ENCODE measurements at regions not wholly inside any gene's neighbourhood (a gene's known extent, or its start where the extent isn't known, plus 50 kb on each side); places are given as distances from the start of the nearest gene placed in this dataset.

DNA sequence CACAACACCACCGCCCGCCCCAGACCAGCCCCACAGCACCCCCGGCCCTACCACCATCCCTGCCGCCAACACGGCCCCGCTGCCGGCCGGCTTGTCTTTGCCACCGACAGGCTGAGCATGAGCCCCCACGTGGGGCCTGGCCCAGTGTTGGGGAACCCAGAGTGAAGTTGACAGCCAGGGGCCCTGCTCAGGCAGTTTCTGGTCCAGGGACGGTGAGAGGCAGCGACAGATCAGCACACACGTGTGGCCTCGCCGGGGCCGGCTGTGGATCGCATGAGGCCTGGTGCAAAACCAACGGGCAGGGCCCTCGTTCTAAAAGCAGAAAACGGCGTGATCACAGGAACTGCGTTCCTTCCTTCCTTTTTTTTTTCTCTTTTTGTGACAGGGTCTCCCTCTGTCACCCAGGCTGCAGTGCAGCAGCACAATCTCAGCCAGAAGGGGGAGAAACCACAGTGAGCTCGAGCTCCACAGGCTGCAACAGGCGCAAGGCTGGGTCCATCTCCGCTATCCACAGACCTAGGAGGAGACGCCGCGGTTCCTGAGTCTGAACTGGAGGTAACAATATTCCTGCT lies 50.5 kb upstream of the FBRSL1 start:
- DNase-seq (ENCODE audit: low read depth in 2 of 2): no peak

- no peak for DNase-seq (ENCODE audit: low read depth in 2 of 2)
These were observed 51.2 kb upstream of the FBRSL1 start for GRCh38 chr12:132438726-132439125.

- DNase-seq (ENCODE audit: low read depth in 2 of 2): no peak
These were observed 51.8 kb upstream of the FBRSL1 start for GRCh38 chr12:132437943-132438700.

GRCh38 chr12:132437252-132437932 lies 52.6 kb upstream of the FBRSL1 start:
- DNase-seq (ENCODE audit: low read depth in 2 of 2): no peak

DNA sequence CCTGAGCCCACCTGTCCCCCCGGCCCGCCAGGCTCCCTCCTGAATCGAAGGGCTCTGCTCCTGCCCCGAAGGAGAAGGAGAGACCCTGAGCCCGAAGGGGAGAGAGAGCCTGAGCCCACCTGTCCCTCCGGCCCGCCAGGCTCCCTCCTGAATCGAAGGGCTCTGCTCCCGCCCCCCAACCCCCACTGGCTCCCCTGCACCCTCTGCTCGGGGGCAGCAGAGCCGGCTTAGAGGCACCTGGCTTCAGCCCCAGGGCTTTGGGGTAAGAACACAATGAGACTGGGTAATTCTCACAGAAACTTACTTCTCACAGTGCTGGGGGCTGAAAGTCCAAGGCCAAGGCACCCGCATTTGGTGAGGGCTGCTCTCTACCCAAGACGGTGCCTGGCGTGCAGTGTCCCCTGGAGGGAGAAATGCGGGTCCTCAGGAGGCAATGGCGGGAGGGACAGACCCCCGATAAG lies 53.1 kb upstream of the FBRSL1 start:
- no peak for DNase-seq (ENCODE audit: low read depth in 2 of 2)

DNA sequence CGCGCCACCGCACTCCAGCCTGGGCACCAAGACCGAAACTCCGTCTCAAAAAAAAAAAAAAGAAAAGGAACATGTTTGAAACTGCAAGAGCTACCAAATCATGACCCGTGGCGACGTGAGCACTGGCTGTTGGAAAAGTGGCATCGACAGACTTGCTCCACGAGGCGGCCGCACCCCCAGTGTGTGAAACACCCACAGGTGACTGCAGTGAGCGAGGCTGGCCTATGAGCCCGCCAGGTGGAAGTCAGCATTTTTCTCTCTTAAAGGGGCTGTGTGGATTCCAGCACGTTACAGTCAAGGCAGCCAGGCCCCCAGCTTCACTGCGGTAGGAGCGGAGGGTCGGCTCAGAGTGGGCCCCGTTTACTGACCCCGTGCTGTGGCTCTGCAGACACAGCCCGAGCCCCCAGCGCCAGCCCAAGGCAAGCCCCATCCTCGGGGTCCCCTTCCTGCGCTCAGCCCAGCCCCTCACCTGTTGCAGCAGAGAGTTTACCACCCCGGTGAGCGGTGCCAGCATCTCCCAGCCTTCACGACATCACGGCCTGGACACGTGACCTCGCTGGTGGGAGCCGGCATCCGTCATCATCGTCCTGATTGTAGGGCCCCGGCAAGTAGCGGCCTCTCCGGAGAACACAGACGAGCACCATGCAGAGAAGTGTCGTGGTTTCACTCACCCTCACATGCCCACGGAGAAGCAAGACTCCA lies 54.3 kb upstream of the FBRSL1 start:
- DNase-seq (ENCODE audit: low read depth in 2 of 2): no peak

GRCh38 chr12:132433641-132434395 lies 56.1 kb upstream of the FBRSL1 start:
- DNase-seq (ENCODE audit: low read depth in 2 of 2): no peak

GRCh38 chr12:132432721-132433577 lies 57.0 kb upstream of the FBRSL1 start:
- no peak for DNase-seq (ENCODE audit: low read depth in 2 of 2)

DNA sequence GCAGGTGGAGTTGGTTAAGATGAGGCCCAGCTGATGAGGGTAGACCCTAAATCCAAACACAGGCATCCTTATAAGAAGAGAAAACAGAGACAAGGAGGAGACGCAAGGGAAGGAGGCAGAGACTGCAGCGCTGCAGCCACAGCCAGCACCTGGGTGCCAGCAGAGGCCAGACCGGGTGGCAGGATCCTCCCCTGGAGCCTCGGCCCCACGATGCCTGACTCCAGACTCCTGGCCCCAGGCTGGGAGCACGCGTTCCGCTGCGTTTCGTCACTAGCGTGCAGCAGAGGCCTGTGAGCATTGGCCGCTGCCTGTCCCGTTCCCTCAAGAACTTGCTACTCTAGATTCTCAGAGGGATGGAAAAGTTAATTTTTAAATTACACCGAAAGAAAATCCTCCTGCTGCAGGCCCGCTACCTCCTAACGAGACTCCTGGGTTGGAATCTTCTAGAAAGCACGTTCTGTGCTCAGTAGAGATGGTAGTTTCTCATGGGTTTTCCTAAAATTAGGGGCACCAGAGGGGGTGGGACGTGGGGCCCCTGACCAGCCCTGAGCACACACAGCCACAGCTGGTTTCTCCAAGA lies 57.7 kb upstream of the FBRSL1 start:
- no peak for DNase-seq (ENCODE audit: low read depth in 2 of 2)

- no peak for DNase-seq (ENCODE audit: low read depth in 2 of 2)
These were observed 58.8 kb upstream of the FBRSL1 start for GRCh38 chr12:132430838-132431774.

GRCh38 chr12:132429946-132430643 lies 59.9 kb upstream of the FBRSL1 start:
- DNase-seq (ENCODE audit: low read depth in 2 of 2): no peak

- DNase-seq (ENCODE audit: low read depth in 2 of 2): no peak
These were observed 60.4 kb upstream of the FBRSL1 start for GRCh38 chr12:132429602-132429945.

DNA sequence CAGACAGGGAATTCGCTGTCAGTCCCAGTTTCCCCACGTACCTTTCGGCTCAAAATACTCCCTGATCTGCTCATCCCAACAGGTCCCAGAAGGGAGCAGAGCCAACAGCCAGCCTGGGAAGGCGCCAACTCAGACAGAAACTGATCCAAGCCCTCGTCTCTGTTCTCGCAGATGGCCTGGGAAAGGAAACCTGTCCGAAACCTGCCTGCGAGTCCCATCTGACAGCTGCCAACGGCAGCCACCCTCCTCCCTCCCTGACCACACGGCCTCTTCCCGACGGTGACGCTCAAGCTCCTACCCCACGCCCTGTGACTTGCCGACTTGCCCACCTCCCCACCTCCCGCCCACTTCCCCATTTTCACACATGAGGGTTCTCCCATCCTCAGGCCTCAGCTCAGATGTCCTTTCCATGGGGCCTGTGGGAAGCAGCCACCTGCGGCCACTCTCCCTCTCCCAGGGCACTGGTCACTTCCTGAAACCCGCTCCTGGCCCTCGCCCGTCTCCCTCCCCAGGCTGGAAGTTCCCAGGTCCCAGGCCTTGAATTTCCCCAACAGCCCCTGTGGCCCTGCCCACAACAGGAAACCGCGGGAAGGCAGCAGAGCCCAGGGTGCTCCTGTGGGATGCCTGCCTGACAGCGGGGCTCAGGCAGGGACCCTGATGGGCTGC lies 60.9 kb upstream of the FBRSL1 start:
- DNase-seq (ENCODE audit: low read depth in 2 of 2): no peak

- no peak for DNase-seq (ENCODE audit: low read depth in 2 of 2)
These were observed 61.7 kb upstream of the FBRSL1 start for GRCh38 chr12:132427999-132428935.

DNA sequence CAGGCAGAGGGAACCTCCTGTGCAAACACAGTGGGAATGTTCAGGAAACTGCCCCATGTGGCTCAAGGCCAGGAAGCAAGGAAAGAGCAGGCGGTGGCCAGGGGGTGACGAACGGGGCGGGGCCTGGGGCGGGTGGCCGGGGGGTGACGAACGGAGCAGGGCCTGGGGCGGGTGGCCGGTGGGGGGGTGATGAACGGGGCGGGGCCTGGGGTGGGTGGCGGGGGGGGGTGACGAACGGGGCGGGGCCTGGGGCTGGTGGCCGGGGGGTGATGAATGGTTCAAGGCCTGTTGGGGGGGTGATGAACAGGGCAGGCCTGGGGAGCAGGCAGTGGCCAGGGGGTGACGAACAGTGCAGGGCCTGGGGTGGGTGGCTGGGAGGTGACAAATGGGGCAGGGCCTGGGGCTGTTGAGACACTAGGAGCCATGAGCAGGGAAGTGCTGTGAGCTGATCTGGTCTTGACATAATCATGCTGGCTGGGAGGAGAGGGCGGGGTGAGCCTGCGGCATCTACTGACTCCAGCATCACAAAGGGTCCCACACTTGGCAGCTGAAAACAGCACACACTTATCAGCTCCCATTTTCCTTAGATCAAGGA lies 62.7 kb upstream of the FBRSL1 start:
- DNase-seq (ENCODE audit: low read depth in 2 of 2): no peak

- DNase-seq (ENCODE audit: low read depth in 2 of 2): no peak
These were observed 63.4 kb upstream of the FBRSL1 start for GRCh38 chr12:132426349-132427173.

Measured in stimulated activated CD8-positive, alpha-beta memory T cell treated with anti-CD3 and anti-CD28 coated beads, Interleukin-15, amount 100 ng/mL, for 48 hours (primary cell).